SK-N-SH treated with all-trans-retinoic acid at 6 μM for 48 hours (cell line): ENCODE measurements at regions not wholly inside any gene's neighbourhood (a gene's known extent, or its start where the extent isn't known, plus 50 kb on each side); places are given as distances from the start of the nearest gene placed in this dataset.

ENCODE experiments used
- ATAC-seq: fragments of 200-7000 bp; cut with Tn5 transposase; 3 replicates; pipeline ENCODE4 v1.9.1; 2020; ENCODE audit warnings: mild to moderate bottlenecking, moderate library complexity
- BACH2 ChIP-seq: fragments of 250-450 bp; sonication (Bioruptor Pico); IDR thresholded peaks from 2 replicates; pipeline ENCODE4 v1.9.0; 2021; ENCODE audit warnings: mild to moderate bottlenecking, borderline replicate concordance
- CREB5 ChIP-seq: fragments of 250-450 bp; sonication (Bioruptor Pico); IDR thresholded peaks from 2 replicates; pipeline ENCODE4 v1.5.1; 2020; ENCODE audit warnings: low read depth, mild to moderate bottlenecking, moderate library complexity
- CSDC2 ChIP-seq: fragments of 250-450 bp; sonication (Bioruptor Pico); IDR thresholded peaks from 2 replicates; pipeline ENCODE4 v1.5.0; 2020; ENCODE audit warnings: mild to moderate bottlenecking, moderate library complexity
- CSRNP3 ChIP-seq: fragments of 250-450 bp; sonication (Bioruptor Pico); IDR thresholded peaks from 2 replicates; pipeline ENCODE4 v1.5.1; 2021; ENCODE audit warnings: mild to moderate bottlenecking, moderate library complexity
- ESRRG ChIP-seq: fragments of 250-450 bp; sonication (Bioruptor Pico); IDR thresholded peaks from 2 replicates; pipeline ENCODE4 v1.6.1; 2021; ENCODE audit warnings: mild to moderate bottlenecking
- GLIS3 ChIP-seq: fragments of 250-450 bp; sonication (Bioruptor Pico); IDR thresholded peaks from 2 replicates; pipeline ENCODE4 v1.5.0; 2020; ENCODE audit warnings: mild to moderate bottlenecking, moderate library complexity
- ISL1 ChIP-seq: fragments of 250-450 bp; sonication (Bioruptor Pico); IDR thresholded peaks from 2 replicates; pipeline ENCODE4 v2.1.2; 2022; ENCODE audit warnings: mild to moderate bottlenecking, moderate library complexity
- OSR1 ChIP-seq: fragments of 250-450 bp; sonication (Bioruptor Pico); IDR thresholded peaks from 2 replicates; pipeline ENCODE4 v1.8.0; 2022; ENCODE audit warnings: moderate library complexity, mild to moderate bottlenecking, inconsistent platforms
- PATZ1 ChIP-seq: fragments of 250-450 bp; sonication (Bioruptor Pico); IDR thresholded peaks from 2 replicates; pipeline ENCODE4 v1.8.0; 2020; ENCODE audit warnings: mild to moderate bottlenecking, moderate library complexity, borderline replicate concordance
- POU6F1 ChIP-seq: fragments of 250-450 bp; sonication (Bioruptor Pico); IDR thresholded peaks from 2 replicates; pipeline ENCODE4 v1.8.0; 2021; ENCODE audit warnings: low read depth, mild to moderate bottlenecking, moderate library complexity, borderline replicate concordance
- PPARA ChIP-seq: fragments of 250-450 bp; sonication (Bioruptor Pico); IDR thresholded peaks from 2 replicates; pipeline ENCODE4 v1.5.0; 2020; ENCODE audit warnings: mild to moderate bottlenecking, borderline replicate concordance
- RARB ChIP-seq: fragments of 250-450 bp; sonication (Bioruptor Pico); IDR thresholded peaks from 2 replicates; pipeline ENCODE4 v1.8.0; 2021; ENCODE audit warnings: mild to moderate bottlenecking, moderate library complexity
- SNAI2 ChIP-seq: fragments of 250-450 bp; sonication (Bioruptor Pico); IDR thresholded peaks from 2 replicates; pipeline ENCODE4 v1.5.0; 2020; ENCODE audit warnings: mild to moderate bottlenecking, moderate library complexity
- TCF4 ChIP-seq: fragments of 250-450 bp; sonication (Bioruptor Pico); IDR thresholded peaks from 2 replicates; pipeline ENCODE4 v1.8.0; 2021; ENCODE audit warnings: mild to moderate bottlenecking, moderate library complexity, borderline replicate concordance
- TOX ChIP-seq: fragments of 250-450 bp; sonication (Bioruptor Pico); IDR thresholded peaks from 2 replicates; pipeline ENCODE4 v1.8.0; 2021; ENCODE audit warnings: mild to moderate bottlenecking, moderate library complexity, borderline replicate concordance
- TSHZ2 ChIP-seq: fragments of 250-450 bp; sonication (Bioruptor Pico); IDR thresholded peaks from 2 replicates; pipeline ENCODE4 v1.5.0; 2020; ENCODE audit warnings: mild to moderate bottlenecking, moderate library complexity
- ZC3H10 ChIP-seq: fragments of 250-450 bp; sonication (Bioruptor Pico); IDR thresholded peaks from 2 replicates; pipeline ENCODE4 v1.5.1; 2021; ENCODE audit warnings: mild to moderate bottlenecking, moderate library complexity
- ZFP3 ChIP-seq: fragments of 250-450 bp; sonication (Bioruptor Pico); IDR thresholded peaks from 2 replicates; pipeline ENCODE4 v1.5.0; 2020; ENCODE audit warnings: mild to moderate bottlenecking, moderate library complexity
- ZNF565 ChIP-seq: fragments of 450-650 bp; formaldehyde crosslinking; conservative IDR thresholded peaks from 2 replicates; pipeline ENCODE4 v1.5.0; 2020; ENCODE audit warnings: low read depth, mild to moderate bottlenecking, moderate library complexity
- ZNF70 ChIP-seq: fragments of 450-650 bp; formaldehyde crosslinking; IDR thresholded peaks from 2 replicates; pipeline ENCODE4 v1.5.0; 2020; ENCODE audit warnings: mild to moderate bottlenecking, moderate library complexity
- ZNF8 ChIP-seq: fragments of 450-650 bp; formaldehyde crosslinking; IDR thresholded peaks from 2 replicates; pipeline ENCODE4 v1.5.0; 2020; ENCODE audit warnings: mild to moderate bottlenecking, moderate library complexity

GRCh38 chr5:60185231-60186099 is 291.9 kb upstream of the PDE4D start:
- no peak for TF ChIP-seq PPARA
- no peak for TF ChIP-seq ZNF565 (CRISPR knock-in tag)
- no peak for TF ChIP-seq ZNF70 (CRISPR knock-in tag)
- no peak for TF ChIP-seq ISL1 (CRISPR knock-in tag)
- ATAC-seq = no peak; the same call in 1 of the 3 replicates

GRCh38 chr5:60184606-60185005 is 291.1 kb upstream of the PDE4D start:
- no peak for ATAC-seq

More at GRCh38 chr5:60184606-60185005, 291.1 kb upstream of the PDE4D start:
- no peak for TF ChIP-seq ISL1 (CRISPR knock-in tag)
- TF ChIP-seq ZNF8 (CRISPR knock-in tag) = no peak
- TF ChIP-seq SNAI2 (CRISPR knock-in tag) = no peak
- no peak for TF ChIP-seq RARB
- no peak for TF ChIP-seq CREB5 (CRISPR knock-in tag)
- no peak for TF ChIP-seq CSRNP3 (CRISPR knock-in tag)
- no peak for TF ChIP-seq ZFP3
- no peak for TF ChIP-seq CSDC2
- no peak for TF ChIP-seq BACH2 (CRISPR knock-in tag)
- no peak for TF ChIP-seq GLIS3 (CRISPR knock-in tag)
- no peak for TF ChIP-seq ESRRG (CRISPR knock-in tag)
- TF ChIP-seq PATZ1 = no peak
- no peak for TF ChIP-seq TSHZ2 (CRISPR knock-in tag)
- TF ChIP-seq POU6F1 (CRISPR knock-in tag) = no peak
- TF ChIP-seq OSR1 (CRISPR knock-in tag) = no peak
- no peak for TF ChIP-seq ZC3H10 (CRISPR knock-in tag)
- no peak for TF ChIP-seq TOX (CRISPR knock-in tag)
- no peak for TF ChIP-seq TCF4
